MM.1S (cell line): ENCODE measurements at regions not wholly inside any gene's neighbourhood (a gene's known extent, or its start where the extent isn't known, plus 50 kb on each side); places are given as distances from the start of the nearest gene placed in this dataset.

Experiments
- DNase-seq: peaks from one replicate; pipeline ENCODE4 v3.0.0-alpha.2; 2015
- H2AFZ ChIP-seq: fragments of 300-600 bp; sonication (generic); 2 replicates; pipeline ENCODE4 v1.6.0; 2016; ENCODE audit warnings: antibody characterized with exemption, low read length
- H3F3A ChIP-seq: fragments of 300-600 bp; sonication (generic); 2 replicates; pipeline ENCODE4 v1.6.1; 2016; ENCODE audit warnings: mild to moderate bottlenecking, antibody characterized with exemption, low read length, moderate library complexity, mixed read lengths; ENCODE audit not compliant: insufficient read depth
- H3K27ac ChIP-seq: fragments of 300-600 bp; sonication (generic); 2 replicates; pipeline ENCODE4 v1.5.1; 2016; ENCODE audit warnings: mild to moderate bottlenecking, low read length
- H3K27me3 ChIP-seq: fragments of 300-600 bp; sonication (generic); replicated peaks from 2 replicates; pipeline ENCODE4 v1.6.0; 2016; ENCODE audit warnings: low read length; ENCODE audit not compliant: insufficient read depth
- H3K36me3 ChIP-seq: fragments of 300-600 bp; sonication (generic); replicated peaks from 2 replicates; pipeline ENCODE4 v1.6.1; 2016; ENCODE audit warnings: mild to moderate bottlenecking, low read length, mixed read lengths; ENCODE audit not compliant: insufficient read depth
- H3K4me1 ChIP-seq: fragments of 300-600 bp; sonication (generic); 2 replicates; pipeline ENCODE4 v1.6.1; 2016; ENCODE audit warnings: low read length, mixed read lengths
- H3K4me2 ChIP-seq: fragments of 300-600 bp; sonication (generic); 2 replicates; pipeline ENCODE4 v1.6.0; 2016; ENCODE audit warnings: low read depth, low read length
- H3K4me3 ChIP-seq: fragments of 300-600 bp; sonication (generic); 2 replicates; pipeline ENCODE4 v1.5.1; 2016; ENCODE audit warnings: low read length, mixed read lengths
- H3K79me2 ChIP-seq: fragments of 300-600 bp; sonication (generic); 2 replicates; pipeline ENCODE4 v1.6.1; 2016; ENCODE audit warnings: mixed run types, low read length, mixed read lengths
- H3K9ac ChIP-seq: fragments of 300-600 bp; sonication (generic); 2 replicates; pipeline ENCODE4 v1.6.1; 2016; ENCODE audit warnings: low read length, mixed read lengths
- H3K9me2 ChIP-seq: fragments of 300-600 bp; sonication (generic); replicated peaks from 2 replicates; pipeline ENCODE4 v1.6.1; 2016; ENCODE audit warnings: mild to moderate bottlenecking, low read length, mixed read lengths; ENCODE audit not compliant: insufficient read depth
- H3K9me3 ChIP-seq: fragments of 300-600 bp; sonication (generic); replicated peaks from 2 replicates; pipeline ENCODE4 v1.6.1; 2016; ENCODE audit warnings: mild to moderate bottlenecking, low read length, mixed read lengths; ENCODE audit not compliant: insufficient read depth
- H4K20me1 ChIP-seq: fragments of 300-600 bp; sonication (generic); 2 replicates; pipeline ENCODE4 v1.6.1; 2016; ENCODE audit warnings: mild to moderate bottlenecking, low read length, moderate library complexity, mixed read lengths; ENCODE audit not compliant: insufficient read depth
- CTCF ChIP-seq: fragments of 300-600 bp; sonication (generic); IDR thresholded peaks from 2 replicates; pipeline ENCODE4 v1.5.1; 2016; ENCODE audit warnings: antibody characterized with exemption, low read length, mixed read lengths
- EZH2 ChIP-seq: fragments of 300-600 bp; sonication (generic); optimal IDR thresholded peaks from 2 replicates; pipeline ENCODE3; 2017; ENCODE audit warnings: low read depth, mild to moderate bottlenecking, antibody characterized with exemption, low read length, mixed read lengths
- EZH2phosphoT487 ChIP-seq: fragments of 300-600 bp; sonication (generic); IDR thresholded peaks from 2 replicates; pipeline ENCODE4 v1.6.1; 2018; ENCODE audit warnings: antibody characterized with exemption, low read length

DNA sequence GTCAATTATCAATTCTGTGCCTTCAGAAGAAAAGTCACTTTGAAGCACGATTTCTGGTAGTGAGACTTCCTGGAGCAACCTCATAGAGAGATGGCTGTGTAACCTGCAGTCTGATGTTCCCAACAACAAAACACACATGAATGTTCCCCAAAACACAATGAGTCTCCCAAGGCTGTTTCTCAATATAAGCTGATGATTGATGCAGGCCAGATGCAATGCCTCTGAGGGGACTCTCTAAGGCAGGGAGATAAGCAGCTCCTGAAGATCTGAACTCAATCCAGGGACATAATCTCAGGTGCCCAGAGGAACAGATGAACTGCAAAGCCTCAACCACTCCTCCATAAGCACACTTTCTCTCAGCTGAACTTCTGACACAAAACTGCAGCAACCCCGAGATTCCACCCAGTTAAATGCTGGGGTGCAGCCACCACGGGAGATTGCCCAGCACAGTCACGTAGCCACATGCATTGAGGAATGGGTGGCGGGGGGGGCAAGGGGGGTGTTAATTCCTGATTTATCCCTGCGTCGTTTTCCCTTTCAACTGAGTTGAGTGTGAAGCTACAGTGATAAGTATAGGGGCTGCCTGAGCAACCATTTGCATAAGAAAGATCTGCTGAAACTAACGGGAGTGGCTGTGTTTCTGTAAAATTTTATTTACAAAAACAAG is 122.7 kb upstream of the RASEF start:
- no peak overlapping the region for H2AFZ ChIP-seq
- H3K4me2 ChIP-seq: no peak overlapping the region
- no peaks in the 10 kb centered on the region for H3K36me3 ChIP-seq
- H3K79me2 ChIP-seq: no peaks in the 10 kb centered on the region
- H3F3A ChIP-seq: no peaks in the 10 kb centered on the region
- TF ChIP-seq CTCF (no peak), EZH2phosphoT487 (no peak), EZH2 (no peak)
- no peaks in the 10 kb centered on the region for H3K9me3 ChIP-seq
- H3K4me3 ChIP-seq: no peak overlapping the region
- DNase-seq: no peak
- no peaks in the 10 kb centered on the region for H3K9me2 ChIP-seq
- no peaks in the 10 kb centered on the region for H4K20me1 ChIP-seq
- no peak overlapping the region for H3K9ac ChIP-seq
- no peaks in the 10 kb centered on the region for H3K27me3 ChIP-seq
- H3K27ac ChIP-seq: no peak overlapping the region
- H3K4me1 ChIP-seq: no peaks in the 10 kb centered on the region

GRCh38 chr9:83183621-83184020 is 120.7 kb upstream of the RASEF start:
- no peaks in the 10 kb centered on the region for H3K36me3 ChIP-seq
- no peaks in the 10 kb centered on the region for H3K79me2 ChIP-seq
- no peaks in the 10 kb centered on the region for H3K9me3 ChIP-seq
- no peak overlapping the region for H3K9ac ChIP-seq
- H3K27ac ChIP-seq: no peak overlapping the region
- no peaks in the 10 kb centered on the region for H3F3A ChIP-seq
- no peak overlapping the region for H3K4me2 ChIP-seq
- DNase-seq: no peak
- no peaks in the 10 kb centered on the region for H4K20me1 ChIP-seq
- H3K4me3 ChIP-seq: no peak overlapping the region
- H3K27me3 ChIP-seq: no peaks in the 10 kb centered on the region
- no peaks in the 10 kb centered on the region for H3K9me2 ChIP-seq
- no peaks in the 10 kb centered on the region for H3K4me1 ChIP-seq
- no peak for TF ChIP-seq EZH2
- TF ChIP-seq CTCF: no peak
- TF ChIP-seq EZH2phosphoT487: no peak
- H2AFZ ChIP-seq: no peak overlapping the region

GRCh38 chr9:83182071-83182470 is 119.1 kb upstream of the RASEF start:
- Histone ChIP-seq H4K20me1 (no peaks in the 10 kb centered on the region), H3K4me3 (no peak overlapping the region), H3K9ac (no peak overlapping the region), H3K27ac (no peak overlapping the region), H3F3A (no peaks in the 10 kb centered on the region), H3K27me3 (no peaks in the 10 kb centered on the region), H3K9me2 (no peaks in the 10 kb centered on the region), H3K4me1 (no peaks in the 10 kb centered on the region), H3K4me2 (no peak overlapping the region), H3K79me2 (no peaks in the 10 kb centered on the region), H2AFZ (no peak overlapping the region), H3K9me3 (no peaks in the 10 kb centered on the region), H3K36me3 (no peaks in the 10 kb centered on the region)
- DNase-seq: no peak
- TF ChIP-seq EZH2phosphoT487 (no peak), CTCF (no peak), EZH2 (no peak)
